ENCODE measurements at regions not wholly inside any gene's neighbourhood (a gene's known extent, or its start where the extent isn't known, plus 50 kb on each side); places are given as distances from the start of the nearest gene placed in this dataset.

DNA sequence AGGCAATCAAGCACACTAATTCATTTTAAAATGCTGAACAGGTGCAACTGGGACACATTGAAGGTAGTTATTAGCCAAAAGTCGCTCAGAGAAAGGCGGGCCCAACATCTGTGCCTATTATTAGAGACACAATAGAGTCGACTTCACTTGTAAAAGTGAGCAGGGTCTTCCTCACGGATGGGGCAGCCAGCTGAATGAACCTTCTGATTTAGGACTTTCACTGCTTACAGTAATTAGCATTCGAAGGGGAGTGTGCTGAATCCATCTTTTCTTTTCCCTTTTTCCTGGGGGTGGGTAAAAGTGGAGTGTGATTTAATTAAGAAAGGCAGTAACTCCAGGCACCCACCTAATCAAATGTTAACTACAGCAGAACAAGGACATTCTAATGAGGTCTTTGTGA lies 677.7 kb downstream of the DCDC2C start:
- ATAC-seq (replicated peaks in 6 of 8), result peak in 5 of 8 experiments; percentile 20 to 91 (median 90)
- 0 to 10% (median 3%) methylated on average over 1 to 5 of the region's 5 CpGs; no CpG with 5 or more reads in 1 of the 10 experiments for WGBS, 10 experiments

DNA sequence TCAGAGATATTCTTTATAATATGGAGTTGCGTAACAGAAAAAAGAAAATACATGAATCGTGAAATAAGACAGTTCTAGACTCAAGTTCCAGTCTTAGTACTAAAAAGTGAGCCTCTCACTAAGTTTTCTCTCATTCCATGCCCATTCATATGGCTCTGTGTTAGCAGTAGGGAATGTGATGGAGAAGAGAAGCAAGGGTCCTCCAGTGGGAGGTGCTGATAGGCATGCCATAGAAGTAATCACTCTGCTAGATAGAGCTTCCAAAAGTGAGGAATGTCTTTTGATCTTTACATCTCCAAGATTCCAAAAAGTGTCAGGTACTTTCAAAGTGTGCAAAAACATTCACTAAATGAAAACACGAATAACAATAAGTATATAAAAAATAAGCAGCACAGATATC lies 678.4 kb downstream of the DCDC2C start:
- H3K4me1 ChIP-seq (replicated peaks in 1 of 2), result peaks cover 0 to 10% of the 10 kb centered on the region in 2 donors
- no peak overlapping the region for H3K27ac ChIP-seq
- in situ Hi-C loops (cut with MboI; ENCODE audit: low pct_unique_long_range_greater_than_20kb in 2 of 9, low sequenced_read_pairs in 9 of 9, unreplicated experiment in 9 of 9), result no loop called here
- no peak for ATAC-seq (replicated peaks in 6 of 8)
- H3K4me3 ChIP-seq, result no peak overlapping the region
- 0 to 97% (median 71%) methylated on average over 1 to 3 of the region's 3 CpGs for WGBS, 10 experiments

More for the DNA sequence above, 677.7 kb downstream of the DCDC2C start:
- H3K27ac ChIP-seq, result no peak overlapping the region
- in situ Hi-C loops (cut with MboI; ENCODE audit: low pct_unique_long_range_greater_than_20kb in 2 of 9, low sequenced_read_pairs in 9 of 9, unreplicated experiment in 9 of 9), result no loop called here
- H3K4me1 ChIP-seq (replicated peaks in 1 of 2), result peaks cover 0 to 10% of the 10 kb centered on the region in 2 donors
- no peak overlapping the region for H3K4me3 ChIP-seq

DNA sequence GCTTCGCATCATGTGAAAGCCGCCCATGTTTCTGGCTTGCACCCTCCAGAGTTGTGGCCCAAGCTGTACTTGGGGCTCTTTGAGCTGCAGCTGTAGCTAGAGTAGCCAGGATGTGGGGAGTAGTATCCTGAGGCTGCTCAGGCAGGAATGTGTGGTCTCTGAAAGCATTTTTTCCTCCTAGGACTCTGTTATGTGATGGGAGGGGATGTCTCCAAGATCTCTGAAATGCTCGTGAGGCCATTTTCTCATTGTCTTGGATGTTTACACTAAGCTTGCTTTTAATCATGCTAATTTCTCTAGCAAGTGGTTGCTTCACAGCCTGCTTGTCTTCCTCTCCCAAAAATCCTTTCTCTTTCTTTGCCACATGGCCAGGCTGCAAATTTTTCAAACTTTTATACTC lies 687.6 kb downstream of the DCDC2C start:
- 0 to 86% (median 43%) methylated on average over 1 to 3 of the region's 3 CpGs; no CpG with 5 or more reads in 2 of the 10 experiments for WGBS, 10 experiments
- in situ Hi-C loops (cut with MboI; ENCODE audit: low pct_unique_long_range_greater_than_20kb in 2 of 9, low sequenced_read_pairs in 9 of 9, unreplicated experiment in 9 of 9), result no loop called here
- no peak overlapping the region for H3K4me3 ChIP-seq
- H3K27ac ChIP-seq, result no peak overlapping the region
- ATAC-seq (replicated peaks in 6 of 8), result no peak
- H3K4me1 ChIP-seq (replicated peaks in 1 of 2), result no peaks in the 10 kb centered on the region

DNA sequence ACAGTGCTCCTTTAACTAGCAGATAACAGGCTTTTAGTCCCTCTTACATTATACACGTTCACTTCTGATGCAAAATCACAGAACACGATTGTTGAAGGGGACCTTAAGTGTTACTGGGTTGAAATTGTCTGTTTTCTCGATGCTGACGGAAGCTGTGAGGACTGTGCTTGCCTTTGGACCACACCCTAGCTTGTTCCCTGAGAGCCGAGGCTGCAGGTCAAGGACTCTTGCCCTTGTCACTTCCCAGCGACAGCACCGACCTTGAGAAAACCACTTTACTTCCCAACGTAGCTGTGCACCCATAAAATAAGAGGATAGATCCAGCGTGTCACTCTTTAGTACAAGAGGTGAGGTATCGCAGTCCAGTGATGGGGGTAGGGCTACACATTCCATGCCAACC lies 701.0 kb downstream of the DCDC2C start:
- H3K27ac ChIP-seq, result peak overlapping the region; percentile 16 to 40
- H3K4me3 ChIP-seq, result no peak overlapping the region
- in situ Hi-C loops (cut with MboI; ENCODE audit: low pct_unique_long_range_greater_than_20kb in 2 of 9, low sequenced_read_pairs in 9 of 9, unreplicated experiment in 9 of 9), result no loop called here
- 0 to 100% (median 87%) methylated on average over 1 to 9 of the region's 10 CpGs; no CpG with 5 or more reads in 2 of the 10 experiments for WGBS, 10 experiments
- peaks cover 17 to 24% of the 10 kb centered on the region in 2 donors for H3K4me1 ChIP-seq (replicated peaks in 1 of 2)
- peak in 1 of 8 experiments; percentile 35 for ATAC-seq (replicated peaks in 6 of 8)

DNA sequence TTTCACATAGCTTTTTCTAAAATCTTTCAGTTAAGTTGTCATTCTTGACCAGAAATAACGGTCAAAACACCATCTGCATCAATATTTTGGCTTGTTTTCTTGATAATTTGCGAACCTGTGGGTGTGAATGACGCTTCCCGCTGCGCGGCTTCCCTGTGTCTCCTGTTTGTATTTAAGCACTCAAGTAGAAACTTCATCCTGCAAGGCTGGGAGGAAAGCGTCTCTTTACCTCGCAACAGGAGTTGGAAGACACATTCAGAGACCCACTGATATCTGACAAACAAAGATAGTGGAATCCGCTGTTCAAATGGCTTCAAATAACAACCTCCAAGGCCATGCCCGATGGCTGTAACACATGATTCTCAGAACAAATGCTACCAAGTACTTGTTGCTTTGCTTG lies 704.9 kb downstream of the DCDC2C start:
- no peak for ATAC-seq (replicated peaks in 6 of 8)
- WGBS, 10 experiments, result 5 to 65% (median 47%) methylated on average over 3 to 9 of the region's 10 CpGs; no CpG with 5 or more reads in 1 of the 10 experiments
- Histone ChIP-seq H3K4me1 (replicated peaks in 1 of 2) (peaks cover 17 to 24% of the 10 kb centered on the region in 2 donors), H3K4me3 (no peak overlapping the region), H3K27ac (no peak overlapping the region)
- in situ Hi-C loops (cut with MboI; ENCODE audit: low pct_unique_long_range_greater_than_20kb in 2 of 9, low sequenced_read_pairs in 9 of 9, unreplicated experiment in 9 of 9), result no loop called here

DNA sequence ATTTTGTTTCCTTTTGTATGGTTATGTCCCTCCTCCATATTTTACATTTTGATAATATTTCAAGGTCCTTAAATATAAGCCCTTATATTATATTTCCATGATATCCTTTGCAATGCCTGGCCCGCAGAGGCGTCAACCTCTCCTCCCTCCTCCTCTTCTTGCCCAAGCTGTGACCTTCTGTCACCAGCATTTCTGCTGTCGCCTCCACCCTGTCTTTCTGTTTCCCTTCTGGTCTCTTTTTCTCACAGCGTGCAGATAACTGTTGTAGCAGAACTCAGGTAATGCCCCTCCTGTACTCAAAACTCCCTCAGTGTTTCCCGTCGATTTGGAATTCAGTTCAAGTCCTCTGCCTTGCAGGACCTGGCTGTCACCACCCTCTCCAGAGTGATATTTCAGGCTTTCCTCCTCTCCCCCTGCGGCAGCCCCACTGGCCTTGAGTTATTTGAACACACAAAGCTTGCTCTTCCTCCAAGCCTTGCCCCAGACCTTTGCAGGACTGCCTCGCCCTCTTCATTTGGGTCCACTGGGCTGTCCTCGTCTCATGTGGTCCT lies 709.3 kb downstream of the DCDC2C start:
- H3K4me3 ChIP-seq, result no peak overlapping the region
- in situ Hi-C loops (cut with MboI; ENCODE audit: low pct_unique_long_range_greater_than_20kb in 2 of 9, low sequenced_read_pairs in 9 of 9, unreplicated experiment in 9 of 9), result no loop called here
- 3 to 100% (median 81%) methylated on average over 1 to 9 of the region's 9 CpGs for WGBS, 10 experiments
- H3K27ac ChIP-seq, result no peak overlapping the region
- no peak for ATAC-seq (replicated peaks in 6 of 8)
- peaks cover 0 to 3% of the 10 kb centered on the region in 2 donors for H3K4me1 ChIP-seq (replicated peaks in 1 of 2)

GRCh38 chr2:4415171-4415570 lies 711.8 kb downstream of the DCDC2C start:
- ATAC-seq (replicated peaks in 6 of 8), result no peak
- H3K4me3 ChIP-seq, result no peak overlapping the region
- peaks cover 3 to 6% of the 10 kb centered on the region in 2 donors for H3K4me1 ChIP-seq (replicated peaks in 1 of 2)
- in situ Hi-C loops (cut with MboI; ENCODE audit: low pct_unique_long_range_greater_than_20kb in 2 of 9, low sequenced_read_pairs in 9 of 9, unreplicated experiment in 9 of 9), result no loop called here
- WGBS, 10 experiments, result 0 to 100% (median 71%) methylated on average over 1 of the region's 1 CpG; no CpG with 5 or more reads in 3 of the 10 experiments
- H3K27ac ChIP-seq, result no peak overlapping the region

DNA sequence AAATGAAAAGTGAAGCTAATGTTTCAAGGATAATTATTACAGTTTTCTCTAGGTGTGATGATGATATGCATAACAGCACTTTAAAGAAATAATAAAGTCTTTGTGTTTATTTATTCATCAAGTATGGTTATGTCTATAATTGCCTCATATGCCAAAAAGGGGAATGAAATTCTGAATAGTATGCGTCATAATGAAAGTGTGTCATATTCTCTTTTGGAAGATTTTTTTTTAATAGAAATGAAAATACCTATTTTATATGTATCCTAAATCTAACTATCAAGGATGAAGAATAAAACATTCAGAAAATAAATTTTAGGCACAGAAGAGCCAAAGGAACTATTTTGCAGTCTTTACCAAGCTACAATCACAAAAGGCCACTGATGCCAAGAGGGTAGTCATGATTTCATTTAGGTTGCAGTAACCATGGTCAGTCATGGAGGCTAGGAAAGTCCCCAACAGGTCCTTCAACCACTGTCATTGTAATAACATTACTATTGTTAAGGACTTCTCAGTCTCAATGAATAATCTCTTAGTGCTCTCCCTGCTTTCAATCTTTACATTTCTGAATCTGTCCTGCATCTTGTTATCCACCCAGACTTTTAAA lies 712.5 kb downstream of the DCDC2C start:
- no peak overlapping the region for H3K4me3 ChIP-seq
- ATAC-seq (replicated peaks in 6 of 8), result no peak
- in situ Hi-C loops (cut with MboI; ENCODE audit: low pct_unique_long_range_greater_than_20kb in 2 of 9, low sequenced_read_pairs in 9 of 9, unreplicated experiment in 9 of 9), result no loop called here
- WGBS, 10 experiments, result 20 to 100% (median 100%) methylated on average over 1 of the region's 1 CpG; no CpG with 5 or more reads in 3 of the 10 experiments
- H3K4me1 ChIP-seq (replicated peaks in 1 of 2), result peaks cover 5 to 6% of the 10 kb centered on the region in 2 donors
- H3K27ac ChIP-seq, result no peak overlapping the region

DNA sequence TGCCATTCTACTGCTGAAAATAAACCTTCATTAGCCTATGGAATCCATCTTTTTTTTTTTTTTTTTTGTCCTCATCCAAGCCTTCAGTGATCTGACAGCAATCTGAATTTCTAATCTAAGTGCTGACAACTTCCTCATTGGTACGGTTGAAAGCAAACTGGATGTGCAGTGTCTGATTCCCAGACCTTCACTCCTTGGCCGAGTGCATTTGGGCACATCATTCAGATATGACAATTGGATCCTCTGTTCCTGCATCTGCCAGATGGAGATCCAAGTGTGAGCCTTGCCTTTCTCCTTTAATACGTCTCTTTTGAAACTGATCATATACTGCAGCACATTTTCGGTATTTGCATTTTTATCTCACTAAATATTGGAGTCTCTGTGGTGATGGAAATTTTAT lies 713.1 kb downstream of the DCDC2C start:
- Histone ChIP-seq H3K4me3 (no peak overlapping the region), H3K4me1 (replicated peaks in 1 of 2) (peaks cover 5 to 6% of the 10 kb centered on the region in 2 donors), H3K27ac (no peak overlapping the region)
- 0 to 94% (median 86%) methylated on average over 2 to 4 of the region's 4 CpGs; no CpG with 5 or more reads in 1 of the 10 experiments for WGBS, 10 experiments
- in situ Hi-C loops (cut with MboI; ENCODE audit: low pct_unique_long_range_greater_than_20kb in 2 of 9, low sequenced_read_pairs in 9 of 9, unreplicated experiment in 9 of 9), result no loop called here
- ATAC-seq (replicated peaks in 6 of 8), result no peak

GRCh38 chr2:4417771-4418170 lies 714.4 kb downstream of the DCDC2C start:
- WGBS, 10 experiments, result 25 to 100% (median 82%) methylated on average over 1 to 4 of the region's 6 CpGs; no CpG with 5 or more reads in 1 of the 10 experiments
- no peak overlapping the region for H3K4me3 ChIP-seq
- peak in 1 of 8 experiments; percentile 56 for ATAC-seq (replicated peaks in 6 of 8)
- no peak overlapping the region for H3K27ac ChIP-seq
- in situ Hi-C loops (cut with MboI; ENCODE audit: low pct_unique_long_range_greater_than_20kb in 2 of 9, low sequenced_read_pairs in 9 of 9, unreplicated experiment in 9 of 9), result no loop called here
- peaks cover 5 to 6% of the 10 kb centered on the region in 2 donors for H3K4me1 ChIP-seq (replicated peaks in 1 of 2)

DNA sequence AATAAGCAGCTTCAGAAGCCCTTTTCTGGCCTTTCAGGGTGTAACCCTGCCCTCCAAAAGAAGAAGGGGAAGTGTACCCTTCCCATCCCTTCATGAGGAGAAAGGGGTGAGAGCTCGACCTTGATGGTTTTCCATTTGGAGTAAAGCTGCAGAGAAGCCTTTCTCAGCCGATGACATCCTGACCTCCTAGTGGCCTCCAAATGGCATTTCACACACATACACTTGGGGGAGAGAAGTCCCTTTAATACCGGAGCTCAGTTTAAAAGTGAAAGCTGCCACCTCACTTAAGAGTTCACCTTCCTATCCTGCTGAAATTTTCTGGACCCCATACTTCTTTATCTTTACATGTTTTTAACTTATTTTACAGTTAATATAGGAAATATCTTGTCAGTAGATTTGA lies 716.7 kb downstream of the DCDC2C start:
- 0 to 72% (median 26%) methylated on average over 1 to 3 of the region's 3 CpGs; no CpG with 5 or more reads in 2 of the 10 experiments for WGBS, 10 experiments
- in situ Hi-C loops (cut with MboI; ENCODE audit: low pct_unique_long_range_greater_than_20kb in 2 of 9, low sequenced_read_pairs in 9 of 9, unreplicated experiment in 9 of 9), result no loop called here
- Histone ChIP-seq H3K27ac (no peak overlapping the region), H3K4me1 (replicated peaks in 1 of 2) (peaks cover 5 to 6% of the 10 kb centered on the region in 2 donors), H3K4me3 (no peak overlapping the region)
- ATAC-seq (replicated peaks in 6 of 8), result no peak

DNA sequence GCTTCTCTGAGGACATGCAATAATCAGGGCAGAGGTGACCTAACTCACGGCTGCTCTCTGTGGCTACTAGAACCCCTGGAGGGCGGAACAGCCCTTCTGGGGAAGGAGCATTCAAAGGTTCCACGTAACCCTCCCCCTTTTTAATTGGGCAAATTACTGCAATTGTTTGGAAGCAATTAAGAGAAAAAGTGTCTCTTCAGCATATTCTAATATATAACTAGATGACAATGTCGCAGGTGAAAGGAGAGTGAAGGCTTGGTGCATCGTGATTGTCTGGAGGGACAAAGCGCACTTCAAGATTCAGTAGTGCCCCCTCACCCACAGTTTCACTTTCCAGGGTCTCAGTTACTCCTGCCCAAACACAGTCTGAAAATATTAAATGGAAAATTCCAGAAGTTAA lies 720.8 kb downstream of the DCDC2C start:
- 0 to 95% (median 79%) methylated on average over 2 to 4 of the region's 6 CpGs; no CpG with 5 or more reads in 1 of the 10 experiments for WGBS, 10 experiments
- Histone ChIP-seq H3K4me3 (no peak overlapping the region), H3K27ac (no peak overlapping the region), H3K4me1 (replicated peaks in 1 of 2) (peaks cover 3 to 5% of the 10 kb centered on the region in 2 donors)
- ATAC-seq (replicated peaks in 6 of 8), result no peak
- in situ Hi-C loops (cut with MboI; ENCODE audit: low pct_unique_long_range_greater_than_20kb in 2 of 9, low sequenced_read_pairs in 9 of 9, unreplicated experiment in 9 of 9), result no loop called here

- H3K4me1 ChIP-seq (replicated peaks in 1 of 2), result no peaks in the 10 kb centered on the region
- in situ Hi-C loops (cut with MboI; ENCODE audit: low pct_unique_long_range_greater_than_20kb in 2 of 9, low sequenced_read_pairs in 9 of 9, unreplicated experiment in 9 of 9), result no loop called here
- H3K27ac ChIP-seq, result no peak overlapping the region
- peak in 1 of 8 experiments; percentile 45 for ATAC-seq (replicated peaks in 6 of 8)
- no peak overlapping the region for H3K4me3 ChIP-seq
- WGBS, 10 experiments, result 13 to 100% (median 80%) methylated on average over 1 to 5 of the region's 5 CpGs; no CpG with 5 or more reads in 4 of the 10 experiments
Measured at GRCh38 chr2:4427083-4427482, 723.7 kb downstream of the DCDC2C start.

DNA sequence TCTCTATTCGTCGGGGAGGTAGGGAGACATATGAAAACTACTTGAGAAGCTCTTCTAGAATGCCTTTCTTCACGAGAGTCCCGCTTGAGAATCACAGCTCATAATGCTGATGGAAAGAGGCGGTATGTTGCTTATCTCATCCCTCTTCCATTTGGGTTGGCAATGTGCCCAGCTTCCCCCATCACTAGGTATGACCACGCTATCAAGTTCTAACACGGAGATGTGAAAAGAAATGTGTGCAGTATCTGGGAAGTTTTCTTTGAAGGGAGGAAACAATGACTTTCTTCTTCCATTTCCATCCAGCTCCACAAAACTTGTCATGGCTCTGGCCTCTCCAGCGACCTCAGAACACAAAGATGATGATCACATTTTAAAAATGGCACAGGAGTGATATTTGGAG lies 742.4 kb downstream of the DCDC2C start:
- no peak overlapping the region for H3K4me3 ChIP-seq
- peaks cover 12 to 20% of the 10 kb centered on the region in 2 donors for H3K4me1 ChIP-seq (replicated peaks in 1 of 2)
- no peak overlapping the region for H3K27ac ChIP-seq
- in situ Hi-C loops (cut with MboI; ENCODE audit: low pct_unique_long_range_greater_than_20kb in 2 of 9, low sequenced_read_pairs in 9 of 9, unreplicated experiment in 9 of 9), result no loop called here
- no peak for ATAC-seq (replicated peaks in 6 of 8)
- 0 to 100% (median 77%) methylated on average over 1 to 8 of the region's 8 CpGs for WGBS, 10 experiments

All from motor neuron (in vitro differentiated cells).